ENCODE measurements at regions not wholly inside any gene's neighbourhood (a gene's known extent, or its start where the extent isn't known, plus 50 kb on each side); places are given as distances from the start of the nearest gene placed in this dataset.
"Not testable (repeated sequence)": the region's sequence is repeated elsewhere in the genome, so short reads cannot be mapped to it uniquely, and the experiment has no call there.

DNA sequence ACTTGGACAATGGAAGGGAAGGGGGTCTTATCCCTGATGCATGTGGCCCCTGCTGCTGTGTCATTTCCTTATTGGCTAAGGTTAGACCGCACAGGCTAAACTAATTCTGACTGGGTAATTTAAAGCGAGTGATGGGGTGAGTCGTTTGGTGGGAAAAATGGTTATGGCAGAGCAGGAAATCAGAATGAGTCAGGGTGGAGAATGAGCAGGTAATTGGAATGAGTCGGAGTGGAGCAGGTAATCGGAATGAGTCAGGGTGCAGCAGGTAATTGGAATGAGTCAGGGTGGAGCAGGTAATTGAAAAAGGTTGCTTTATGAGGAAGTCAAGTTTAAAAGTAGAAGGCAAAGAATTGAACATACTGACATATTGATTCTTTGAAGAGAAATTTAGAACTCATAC is 901.0 kb downstream of the DSC3 start:
- not testable (repeated sequence) for DNase-seq

DNA sequence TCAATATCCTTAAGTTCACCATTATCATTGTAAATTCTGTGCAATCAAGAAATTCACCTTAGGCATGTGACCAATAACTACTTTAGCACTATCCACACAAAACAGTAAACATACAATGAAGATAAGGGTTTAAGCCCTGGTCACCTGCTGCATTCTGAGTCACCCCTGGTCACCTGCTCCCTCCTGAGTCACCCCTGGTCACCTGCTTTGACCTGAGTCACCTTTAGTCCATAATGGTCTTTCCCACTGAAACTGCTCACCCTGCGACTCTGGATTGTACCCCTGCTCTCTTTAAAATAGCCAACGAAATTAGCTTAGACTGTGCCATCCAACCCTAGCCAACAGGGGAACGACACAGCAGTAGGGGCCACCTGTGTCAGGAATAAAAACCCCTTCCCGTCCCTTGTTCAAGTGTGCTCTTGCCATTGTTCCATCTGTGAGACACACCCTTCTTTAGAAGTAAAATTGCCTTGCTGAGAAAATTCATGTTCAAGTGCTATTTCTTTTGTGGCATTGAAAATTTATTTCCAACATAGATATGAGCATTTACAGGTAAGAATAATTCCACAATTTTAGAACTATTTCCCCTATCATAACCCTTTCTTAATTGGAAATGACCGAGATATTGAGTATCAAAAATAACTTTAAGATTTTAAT is 902.8 kb downstream of the DSC3 start:
- no peak for DNase-seq

GRCh38 chr18:30135938-30136337 is 906.6 kb downstream of the DSC3 start:
- DNase-seq, result no peak

DNA sequence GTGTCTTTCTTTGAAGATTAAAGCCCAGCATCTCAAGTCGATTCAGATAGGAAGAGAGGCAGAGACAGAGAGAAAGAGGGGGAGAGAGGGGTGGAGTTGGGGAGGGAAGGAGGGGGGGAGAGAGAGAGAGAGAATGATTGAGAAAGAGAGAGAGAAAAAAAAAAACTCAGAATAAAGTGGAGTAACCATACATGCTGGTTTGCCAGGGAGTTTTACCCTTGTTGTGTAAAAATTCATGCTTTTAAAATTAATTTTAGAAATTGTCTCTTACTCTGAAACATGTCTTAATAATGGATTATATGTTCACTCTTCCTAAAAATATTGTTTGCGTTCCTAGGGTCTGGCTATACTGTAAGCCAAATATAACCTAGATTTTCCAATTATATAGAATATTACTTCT is 908.5 kb downstream of the DSC3 start:
- no peak for DNase-seq

DNA sequence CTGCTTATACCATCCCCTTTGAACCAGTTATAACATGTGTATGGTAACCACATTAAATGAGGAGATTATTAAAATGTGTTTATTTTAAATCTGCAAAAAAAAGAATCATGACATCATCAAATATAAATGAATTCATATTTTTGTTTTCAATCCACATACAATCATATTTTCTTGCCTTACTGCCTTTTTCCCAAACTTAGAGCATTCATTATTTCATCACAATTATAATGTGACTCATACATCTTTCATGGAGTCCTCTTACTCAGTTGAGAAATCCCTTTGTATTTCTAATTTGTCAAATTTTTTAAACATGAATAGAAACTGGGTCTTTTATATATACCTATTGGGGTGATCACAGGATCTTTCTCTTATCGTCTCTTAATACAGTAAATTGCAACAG is 909.6 kb downstream of the DSC3 start:
- no peak for DNase-seq

GRCh38 chr18:30121397-30121796 is 921.1 kb downstream of the DSC3 start:
- DNase-seq, result no peak

- no peak for DNase-seq
Observed at GRCh38 chr18:30113454-30113853, 929.1 kb downstream of the DSC3 start.

GRCh38 chr18:30106356-30106755 is 936.2 kb downstream of the DSC3 start:
- no peak for DNase-seq

- DNase-seq, result no peak
Observed at GRCh38 chr18:30103881-30104280, 938.7 kb downstream of the DSC3 start.

GRCh38 chr18:30096796-30097195 is 945.7 kb downstream of the DSC3 start:
- DNase-seq, result no peak

- no peak for DNase-seq
Observed at GRCh38 chr18:30094556-30094955, 948.0 kb downstream of the DSC3 start.

- DNase-seq, result no peak
Observed at GRCh38 chr18:30093376-30093775, 949.2 kb downstream of the DSC3 start.

GRCh38 chr18:30088238-30089015 is 954.1 kb downstream of the DSC3 start:
- DNase-seq, result no peak

GRCh38 chr18:30086351-30086750 is 956.2 kb downstream of the DSC3 start:
- DNase-seq, result no peak

GRCh38 chr18:30081122-30081521 is 961.4 kb downstream of the DSC3 start:
- DNase-seq, result no peak

DNA sequence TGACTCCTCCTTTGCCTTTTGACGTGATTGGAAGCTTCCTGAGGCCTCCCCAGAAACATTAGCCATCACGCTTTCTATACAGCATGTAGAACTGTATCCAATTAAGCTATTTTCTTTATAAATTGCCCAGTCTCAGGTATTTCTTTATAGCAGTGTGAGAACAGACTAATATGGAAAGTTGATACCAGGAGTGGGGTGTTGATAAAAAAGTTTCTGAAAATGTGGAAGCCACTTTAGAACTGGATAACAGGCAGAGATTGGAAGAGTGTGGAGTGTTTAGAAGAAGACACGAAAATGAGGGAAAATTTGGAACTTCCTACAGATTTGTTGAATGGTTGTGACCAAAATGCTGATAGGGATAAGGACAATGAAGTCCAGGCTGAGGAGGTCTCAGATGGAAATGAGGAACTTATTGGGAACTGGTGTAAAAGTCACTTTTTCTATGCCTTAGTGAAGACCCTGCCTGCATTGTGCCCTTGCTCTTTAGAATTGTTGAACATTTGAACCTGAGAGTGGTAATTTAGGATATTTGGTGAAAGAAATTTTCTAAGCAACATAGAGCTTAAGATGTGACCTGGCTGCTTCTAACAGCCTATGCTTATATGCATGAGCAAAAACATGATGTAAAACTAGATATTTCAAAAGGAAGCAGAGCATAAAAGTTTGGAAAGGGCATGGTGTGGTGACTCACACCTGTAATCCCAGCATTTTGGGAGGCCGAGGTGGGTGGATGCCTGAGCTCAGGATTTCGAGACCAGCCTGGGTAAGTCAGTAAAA is 969.7 kb downstream of the DSC3 start:
- DNase-seq, result no peak

DNA sequence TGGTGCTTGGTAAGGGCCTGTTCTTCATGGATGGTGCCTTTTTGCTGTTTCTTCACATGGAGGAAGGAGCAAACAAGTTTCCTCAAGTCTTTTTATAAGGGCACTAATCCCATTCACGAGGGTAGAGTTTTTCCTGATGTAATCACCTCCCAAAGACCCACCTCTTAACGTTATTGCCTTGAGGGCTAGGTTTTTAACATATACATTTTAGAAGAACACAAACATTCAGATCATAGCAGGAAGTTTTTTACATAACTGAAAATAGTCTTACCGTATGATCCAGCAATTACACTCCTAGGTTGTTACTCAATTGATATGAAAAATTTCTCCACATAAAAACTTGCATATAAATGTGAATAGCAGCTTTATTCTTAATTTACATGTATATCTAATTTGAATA is 976.3 kb downstream of the DSC3 start:
- DNase-seq, result no peak

GRCh38 chr18:30057398-30057797 is 985.1 kb downstream of the DSC3 start:
- no peak for DNase-seq

- no peak for DNase-seq
Observed at GRCh38 chr18:30056528-30056927, 986.0 kb downstream of the DSC3 start.

GRCh38 chr18:30044496-30044895 is 998.0 kb downstream of the DSC3 start:
- DNase-seq, result no peak

GRCh38 chr18:30039201-30039600 is 1003.3 kb downstream of the DSC3 start:
- DNase-seq, result no peak

DNA sequence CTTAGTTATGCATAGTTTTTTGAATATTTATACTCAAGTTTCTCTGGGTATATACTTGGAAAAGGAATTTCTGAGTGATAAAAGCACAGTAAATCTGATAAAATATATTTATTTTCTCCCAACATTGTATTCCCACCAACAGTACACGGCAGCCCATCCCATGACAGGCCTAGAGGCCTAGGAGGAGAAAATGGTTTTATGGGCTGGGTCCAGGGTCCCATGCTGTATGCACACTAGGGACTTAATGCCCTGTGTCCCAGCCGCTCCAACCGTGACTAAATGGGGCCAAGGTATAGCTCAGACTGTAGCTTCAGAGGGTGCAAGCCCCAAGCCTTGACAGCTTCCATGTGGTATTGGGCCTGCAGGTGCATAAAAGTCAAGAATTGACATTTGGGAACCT is 1007.7 kb downstream of the DSC3 start:
- no peak for DNase-seq

GRCh38 chr18:30016179-30016578 is 1026.4 kb downstream of the DSC3 start:
- DNase-seq, result no peak

DNA sequence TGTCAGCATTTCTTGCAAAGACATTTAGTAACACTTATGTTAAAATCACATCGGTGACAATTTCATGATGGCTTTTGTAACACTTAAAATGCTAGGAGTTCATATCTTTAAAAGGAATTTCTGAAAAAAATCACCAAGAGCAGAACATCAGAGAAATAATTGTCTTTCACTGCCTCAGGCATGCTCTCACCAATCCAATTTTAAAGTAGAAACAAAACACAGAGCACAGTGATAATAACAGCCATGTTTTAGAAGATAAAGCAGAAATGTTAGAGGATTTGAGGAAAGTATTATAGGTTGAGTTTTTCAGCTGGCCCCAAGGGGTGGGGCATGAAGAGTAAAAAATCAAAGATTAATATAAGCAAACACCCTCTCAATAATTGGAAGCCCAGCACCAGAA is 1037.6 kb downstream of the DSC3 start:
- no peak for DNase-seq

Measured in KG1 (cell line).